ENCODE measurements at regions not wholly inside any gene's neighbourhood (a gene's known extent, or its start where the extent isn't known, plus 50 kb on each side); places are given as distances from the start of the nearest gene placed in this dataset.

DNA sequence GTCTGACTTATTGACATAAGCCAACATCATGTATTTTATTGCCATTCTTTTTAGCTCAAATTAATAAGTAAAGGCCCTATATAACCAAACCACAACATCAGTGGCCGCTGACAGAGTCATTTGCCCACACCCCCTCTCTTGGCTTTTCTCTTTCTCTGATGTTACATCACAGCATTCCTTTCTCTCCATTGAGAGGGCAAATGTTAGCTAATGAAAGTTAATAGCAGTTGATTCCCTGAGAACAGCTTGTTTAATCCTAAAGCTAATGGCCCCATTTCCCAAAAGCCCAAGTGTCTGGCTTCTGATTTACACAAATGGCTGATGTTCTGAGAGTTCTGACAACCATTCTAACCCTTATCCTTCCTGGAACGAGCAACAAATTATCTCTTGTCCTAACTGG lies 308.8 kb downstream of the SNAPC1 start:
- WGBS, 2 donors = 66 to 72% methylated on average over 2 of the region's 2 CpGs

DNA sequence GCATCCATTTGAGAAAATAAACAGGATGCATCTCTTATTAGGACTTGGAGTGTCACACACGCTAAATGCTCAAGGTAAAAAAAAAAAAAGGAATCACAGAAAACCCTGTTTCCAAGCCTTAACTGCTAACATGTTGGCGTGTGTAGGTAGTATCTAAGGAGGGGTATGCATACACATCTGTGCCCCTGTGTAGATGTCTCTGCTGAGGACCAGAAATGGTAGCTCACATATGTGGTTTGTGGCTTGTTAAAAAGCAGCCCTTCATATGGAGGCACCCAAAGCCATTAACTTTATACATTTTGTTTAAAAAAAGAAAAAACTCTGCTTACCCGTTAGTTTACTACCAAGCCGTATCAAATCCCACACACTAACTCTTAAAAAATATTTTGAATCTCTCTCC lies 314.1 kb downstream of the SNAPC1 start:
- DNase-seq (no peak), ATAC-seq (ENCODE audit: low FRiP score) (no peak)
- no peak overlapping the region for H3K4me3 ChIP-seq (ENCODE audit: low read length in 2 of 2)
- H3K4me1 ChIP-seq (ENCODE audit: control insufficient read depth in 1 of 2, insufficient read depth in 2 of 2, low read length in 2 of 2) = no peaks in the 10 kb centered on the region
- intact Hi-C loops (cut with DNase I) = no loop called here
- peaks cover 0 to 2% of the 10 kb centered on the region in 2 donors for H3K27me3 ChIP-seq (ENCODE audit: control insufficient read depth in 1 of 2, insufficient read depth in 2 of 2, low read length in 1 of 2)
- H3K27ac ChIP-seq (ENCODE audit: low read depth in 1 of 2, low read length in 2 of 2) = no peak overlapping the region
- H3K9me3 ChIP-seq (ENCODE audit: control insufficient read depth, low read length) = peaks cover 6% of the 10 kb centered on the region
- H3K36me3 ChIP-seq (ENCODE audit: control insufficient read depth in 1 of 2, insufficient read depth in 2 of 2, low read length in 1 of 2) = no peaks in the 10 kb centered on the region
- WGBS, 2 donors = 93% methylated on average over 4 of the region's 4 CpGs

More for the DNA sequence above, 308.8 kb downstream of the SNAPC1 start:
- Histone ChIP-seq H3K4me1 (ENCODE audit: control insufficient read depth in 1 of 2, insufficient read depth in 2 of 2, low read length in 2 of 2) (peaks cover 0 to 2% of the 10 kb centered on the region in 2 donors), H3K4me3 (ENCODE audit: low read length in 2 of 2) (no peak overlapping the region), H3K27ac (ENCODE audit: low read depth in 1 of 2, low read length in 2 of 2) (no peak overlapping the region), H3K9me3 (ENCODE audit: control insufficient read depth, low read length) (peaks cover 6% of the 10 kb centered on the region), H3K36me3 (ENCODE audit: control insufficient read depth in 1 of 2, insufficient read depth in 2 of 2, low read length in 1 of 2) (no peaks in the 10 kb centered on the region), H3K27me3 (ENCODE audit: control insufficient read depth in 1 of 2, insufficient read depth in 2 of 2, low read length in 1 of 2) (peaks cover 0 to 2% of the 10 kb centered on the region in 2 donors)
- DNase-seq (no peak), ATAC-seq (ENCODE audit: low FRiP score) (no peak)
- intact Hi-C loops (cut with DNase I) = no loop called here

DNA sequence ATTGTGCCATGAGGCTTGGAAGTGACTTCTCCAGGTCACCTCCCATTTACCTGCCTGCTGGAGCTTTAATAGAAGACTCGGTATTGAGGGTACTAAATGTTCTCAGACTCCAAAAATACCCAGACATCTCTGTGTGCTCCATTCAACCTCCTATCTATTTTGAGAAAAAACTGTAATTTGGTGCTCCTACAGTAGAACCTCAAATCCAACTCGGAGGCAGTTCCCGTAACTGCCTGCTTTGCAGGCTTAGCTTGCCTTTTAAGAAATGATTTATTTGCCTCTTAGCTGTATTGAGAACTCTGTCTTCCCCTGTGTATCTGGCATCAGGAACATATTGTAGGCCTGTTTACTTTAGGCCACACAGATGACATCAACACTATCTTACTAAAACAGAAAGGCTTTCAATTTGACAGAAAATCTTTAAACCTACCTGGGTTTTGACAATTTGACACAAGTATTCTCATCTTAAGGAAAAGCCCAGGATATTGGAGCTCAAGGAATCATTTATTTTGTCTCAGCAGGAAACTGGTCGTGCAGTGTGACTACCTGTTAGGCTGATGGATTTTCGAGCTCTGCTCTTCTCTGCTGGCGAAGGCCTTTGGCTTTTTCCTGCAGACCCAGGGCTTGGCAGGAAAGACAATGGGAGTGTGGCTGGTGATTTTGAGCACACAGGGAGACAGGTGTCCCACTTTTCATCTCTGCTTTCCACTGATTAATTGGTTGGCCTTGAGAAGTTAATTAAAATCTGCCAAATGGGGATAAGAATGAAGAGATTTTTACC lies 314.8 kb downstream of the SNAPC1 start:
- ATAC-seq (ENCODE audit: low FRiP score) (no peak), DNase-seq (no peak)
- peaks cover 0 to 2% of the 10 kb centered on the region in 2 donors for H3K27me3 ChIP-seq (ENCODE audit: control insufficient read depth in 1 of 2, insufficient read depth in 2 of 2, low read length in 1 of 2)
- intact Hi-C loops (cut with DNase I) = no loop called here
- WGBS, 2 donors = 75 to 82% methylated on average over 6 of the region's 6 CpGs
- no peak overlapping the region for H3K27ac ChIP-seq (ENCODE audit: low read depth in 1 of 2, low read length in 2 of 2)
- no peak overlapping the region for H3K4me3 ChIP-seq (ENCODE audit: low read length in 2 of 2)
- H3K9me3 ChIP-seq (ENCODE audit: control insufficient read depth, low read length) = peaks cover 6% of the 10 kb centered on the region
- no peaks in the 10 kb centered on the region for H3K4me1 ChIP-seq (ENCODE audit: control insufficient read depth in 1 of 2, insufficient read depth in 2 of 2, low read length in 2 of 2)
- H3K36me3 ChIP-seq (ENCODE audit: control insufficient read depth in 1 of 2, insufficient read depth in 2 of 2, low read length in 1 of 2) = no peaks in the 10 kb centered on the region

DNA sequence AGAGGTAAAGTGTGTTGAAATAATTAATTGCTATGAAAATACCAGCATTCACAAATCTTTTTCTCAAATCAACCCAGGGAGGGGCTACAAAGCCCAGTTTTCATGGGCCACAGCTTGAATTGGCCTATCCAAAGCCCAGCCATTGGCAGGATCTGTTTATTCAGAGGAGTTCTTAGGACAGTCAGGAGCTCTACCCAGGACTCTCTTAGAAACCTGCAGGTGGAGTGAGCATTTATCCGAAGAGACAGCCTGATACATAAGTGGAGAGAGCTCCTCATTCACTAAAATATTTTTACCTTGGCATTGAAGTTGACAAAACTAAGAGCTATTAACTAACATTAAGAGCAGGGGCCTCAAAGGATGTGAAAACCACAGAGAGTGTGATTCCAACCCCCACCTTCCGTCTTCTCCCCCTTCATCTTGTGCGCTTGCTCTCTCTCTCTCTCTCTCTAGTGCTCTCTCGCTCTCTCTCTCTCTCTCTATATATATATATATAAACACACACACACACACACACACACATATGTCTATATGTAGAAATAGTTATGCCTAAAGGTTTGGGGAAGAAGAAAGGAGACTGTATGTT lies 315.5 kb downstream of the SNAPC1 start:
- H3K4me3 ChIP-seq (ENCODE audit: low read length in 2 of 2) = no peak overlapping the region
- H3K27me3 ChIP-seq (ENCODE audit: control insufficient read depth in 1 of 2, insufficient read depth in 2 of 2, low read length in 1 of 2) = peaks cover 0 to 2% of the 10 kb centered on the region in 2 donors
- ATAC-seq (ENCODE audit: low FRiP score) (no peak), DNase-seq (no peak)
- WGBS, 2 donors = 63 to 81% methylated on average over 4 of the region's 4 CpGs
- H3K9me3 ChIP-seq (ENCODE audit: control insufficient read depth, low read length) = peaks cover 4% of the 10 kb centered on the region
- no peak overlapping the region for H3K27ac ChIP-seq (ENCODE audit: low read depth in 1 of 2, low read length in 2 of 2)
- no peaks in the 10 kb centered on the region for H3K36me3 ChIP-seq (ENCODE audit: control insufficient read depth in 1 of 2, insufficient read depth in 2 of 2, low read length in 1 of 2)
- no peaks in the 10 kb centered on the region for H3K4me1 ChIP-seq (ENCODE audit: control insufficient read depth in 1 of 2, insufficient read depth in 2 of 2, low read length in 2 of 2)
- intact Hi-C loops (cut with DNase I) = no loop called here

DNA sequence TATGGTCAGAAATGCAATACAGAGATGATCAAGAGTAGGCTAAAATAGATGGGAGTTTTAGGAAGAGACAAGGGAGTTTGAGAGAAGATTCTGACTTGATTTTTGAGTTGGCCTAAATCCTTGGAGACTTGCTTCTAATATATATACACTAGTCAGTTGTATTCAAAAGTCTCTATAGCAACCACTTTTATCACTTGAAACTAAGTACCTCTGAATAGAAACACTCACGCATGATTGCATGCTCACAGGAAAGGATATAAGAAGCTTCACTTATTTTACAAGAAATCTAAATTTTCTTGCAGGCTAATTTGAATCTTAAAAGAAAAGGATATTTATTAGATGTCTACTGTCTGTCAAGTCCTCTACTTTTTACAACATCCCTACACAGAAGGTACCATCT lies 316.8 kb downstream of the SNAPC1 start:
- Histone ChIP-seq H3K27me3 (ENCODE audit: control insufficient read depth in 1 of 2, insufficient read depth in 2 of 2, low read length in 1 of 2) (peaks cover 0 to 2% of the 10 kb centered on the region in 2 donors), H3K27ac (ENCODE audit: low read depth in 1 of 2, low read length in 2 of 2) (no peak overlapping the region), H3K4me1 (ENCODE audit: control insufficient read depth in 1 of 2, insufficient read depth in 2 of 2, low read length in 2 of 2) (no peaks in the 10 kb centered on the region), H3K36me3 (ENCODE audit: control insufficient read depth in 1 of 2, insufficient read depth in 2 of 2, low read length in 1 of 2) (no peaks in the 10 kb centered on the region), H3K4me3 (ENCODE audit: low read length in 2 of 2) (no peak overlapping the region), H3K9me3 (ENCODE audit: control insufficient read depth, low read length) (peaks cover 4% of the 10 kb centered on the region)
- DNase-seq = no peak
- 71 to 75% methylated on average over 1 of the region's 1 CpG for WGBS, 2 donors
- ATAC-seq (ENCODE audit: low FRiP score) = no peak
- intact Hi-C loops (cut with DNase I) = no loop called here

DNA sequence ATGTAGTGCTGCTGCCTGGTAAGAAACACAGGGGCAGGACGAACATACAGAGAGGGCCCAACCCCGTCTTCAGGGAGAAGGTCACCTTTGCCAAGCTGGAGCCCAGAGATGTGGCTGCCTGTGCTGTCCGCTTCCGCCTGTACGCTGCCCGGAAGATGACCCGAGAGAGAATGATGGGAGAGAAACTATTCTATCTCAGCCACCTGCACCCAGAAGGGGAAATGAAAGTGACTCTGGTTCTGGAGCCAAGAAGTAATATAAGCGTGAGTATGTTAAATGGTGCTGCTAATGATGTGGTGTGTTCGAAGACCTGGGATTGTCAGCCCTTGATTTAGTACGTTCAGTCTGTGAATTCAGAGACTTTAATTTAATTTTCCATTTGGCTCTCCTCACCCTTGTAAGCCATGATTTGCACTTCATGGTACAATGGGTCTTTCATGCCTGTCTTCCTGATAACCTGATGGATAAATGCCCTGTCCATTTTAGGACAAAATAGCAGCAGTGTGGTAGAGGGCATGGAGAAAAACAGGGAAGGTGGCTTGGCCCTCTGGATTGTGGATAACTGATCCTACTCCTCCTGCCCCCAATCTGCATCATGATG lies 318.9 kb downstream of the SNAPC1 start:
- ATAC-seq (ENCODE audit: low FRiP score) (no peak), DNase-seq (no peak)
- intact Hi-C loops (cut with DNase I) = no loop called here
- Histone ChIP-seq H3K4me1 (ENCODE audit: control insufficient read depth in 1 of 2, insufficient read depth in 2 of 2, low read length in 2 of 2) (no peaks in the 10 kb centered on the region), H3K36me3 (ENCODE audit: control insufficient read depth in 1 of 2, insufficient read depth in 2 of 2, low read length in 1 of 2) (no peaks in the 10 kb centered on the region), H3K4me3 (ENCODE audit: low read length in 2 of 2) (no peak overlapping the region), H3K9me3 (ENCODE audit: control insufficient read depth, low read length) (peaks cover 1% of the 10 kb centered on the region), H3K27ac (ENCODE audit: low read depth in 1 of 2, low read length in 2 of 2) (no peak overlapping the region), H3K27me3 (ENCODE audit: control insufficient read depth in 1 of 2, insufficient read depth in 2 of 2, low read length in 1 of 2) (no peaks in the 10 kb centered on the region)
- 88 to 96% methylated on average over 10 of the region's 10 CpGs for WGBS, 2 donors

DNA sequence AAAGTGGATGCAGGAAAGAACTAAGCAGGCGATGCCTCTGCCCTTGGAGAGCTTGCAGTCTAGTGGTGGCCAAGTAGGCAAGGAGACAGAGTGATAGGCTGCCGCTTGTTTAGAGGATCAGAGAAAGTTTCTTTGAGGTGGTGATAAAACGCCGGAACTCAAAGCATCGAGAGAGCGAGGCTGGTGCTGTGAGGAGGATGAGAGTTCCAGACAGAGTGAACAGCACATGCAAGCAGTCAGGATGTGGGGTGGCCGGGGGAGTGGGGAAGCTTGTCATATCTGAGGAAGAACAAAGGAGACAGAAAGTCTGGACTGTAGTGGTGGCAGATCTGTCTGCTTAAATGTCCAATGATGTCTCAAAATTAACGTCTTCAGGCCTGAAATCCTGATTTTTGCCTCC lies 319.7 kb downstream of the SNAPC1 start:
- Histone ChIP-seq H3K4me3 (ENCODE audit: low read length in 2 of 2) (no peak overlapping the region), H3K4me1 (ENCODE audit: control insufficient read depth in 1 of 2, insufficient read depth in 2 of 2, low read length in 2 of 2) (no peaks in the 10 kb centered on the region), H3K36me3 (ENCODE audit: control insufficient read depth in 1 of 2, insufficient read depth in 2 of 2, low read length in 1 of 2) (no peaks in the 10 kb centered on the region), H3K27ac (ENCODE audit: low read depth in 1 of 2, low read length in 2 of 2) (no peak overlapping the region), H3K27me3 (ENCODE audit: control insufficient read depth in 1 of 2, insufficient read depth in 2 of 2, low read length in 1 of 2) (no peaks in the 10 kb centered on the region), H3K9me3 (ENCODE audit: control insufficient read depth, low read length) (peaks cover 1% of the 10 kb centered on the region)
- no peak for DNase-seq
- intact Hi-C loops (cut with DNase I) = no loop called here
- 81 to 87% methylated on average over 8 of the region's 8 CpGs for WGBS, 2 donors
- no peak for ATAC-seq (ENCODE audit: low FRiP score)

DNA sequence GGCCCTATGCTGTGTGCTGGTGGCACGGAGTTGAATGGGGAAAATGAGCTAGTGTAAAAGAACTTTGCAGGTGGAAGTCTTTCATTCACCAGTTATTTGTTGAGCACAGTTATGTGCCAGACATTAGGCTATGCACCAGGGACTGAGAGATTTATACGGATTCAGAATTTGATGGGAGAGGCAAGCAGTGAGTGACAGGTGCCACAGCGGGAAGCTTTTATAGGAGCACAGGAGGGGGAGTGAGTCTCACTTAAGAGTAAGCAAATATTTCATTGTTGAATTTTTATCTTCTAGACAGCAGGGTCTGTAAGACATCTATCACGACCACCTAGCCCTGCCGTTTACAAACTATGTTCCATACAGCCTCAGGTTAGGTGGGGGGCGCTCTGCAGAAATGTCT lies 320.6 kb downstream of the SNAPC1 start:
- Histone ChIP-seq H3K27ac (ENCODE audit: low read depth in 1 of 2, low read length in 2 of 2) (no peak overlapping the region), H3K4me3 (ENCODE audit: low read length in 2 of 2) (no peak overlapping the region), H3K27me3 (ENCODE audit: control insufficient read depth in 1 of 2, insufficient read depth in 2 of 2, low read length in 1 of 2) (no peaks in the 10 kb centered on the region), H3K36me3 (ENCODE audit: control insufficient read depth in 1 of 2, insufficient read depth in 2 of 2, low read length in 1 of 2) (no peaks in the 10 kb centered on the region), H3K9me3 (ENCODE audit: control insufficient read depth, low read length) (peaks cover 1% of the 10 kb centered on the region), H3K4me1 (ENCODE audit: control insufficient read depth in 1 of 2, insufficient read depth in 2 of 2, low read length in 2 of 2) (no peaks in the 10 kb centered on the region)
- intact Hi-C loops (cut with DNase I) = no loop called here
- ATAC-seq (ENCODE audit: low FRiP score) = no peak
- DNase-seq = no peak
- 77 to 82% methylated on average over 6 of the region's 6 CpGs for WGBS, 2 donors

DNA sequence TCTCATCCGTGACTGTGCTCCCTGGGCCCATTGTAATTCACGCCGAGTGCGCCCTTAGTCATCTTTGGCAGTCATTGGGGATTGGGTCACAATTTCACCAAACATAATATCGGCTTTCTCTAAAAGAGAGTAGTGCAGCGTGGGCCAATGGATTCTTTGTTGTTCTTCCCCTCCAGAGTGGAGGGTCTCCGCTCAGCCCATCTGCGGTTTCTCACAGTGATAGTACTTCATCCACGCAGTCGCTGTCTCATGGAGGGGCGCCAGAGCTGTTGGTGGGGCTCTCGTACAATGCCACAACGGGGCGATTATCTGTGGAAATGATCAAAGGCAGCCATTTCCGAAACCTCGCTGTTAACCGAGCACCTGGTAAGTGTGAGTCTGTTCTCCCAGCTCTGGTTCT lies 321.8 kb downstream of the SNAPC1 start:
- no peak overlapping the region for H3K27ac ChIP-seq (ENCODE audit: low read depth in 1 of 2, low read length in 2 of 2)
- H3K27me3 ChIP-seq (ENCODE audit: control insufficient read depth in 1 of 2, insufficient read depth in 2 of 2, low read length in 1 of 2) = no peaks in the 10 kb centered on the region
- DNase-seq (no peak), ATAC-seq (ENCODE audit: low FRiP score) (no peak)
- 92% methylated on average over 17 of the region's 17 CpGs for WGBS, 2 donors
- H3K9me3 ChIP-seq (ENCODE audit: control insufficient read depth, low read length) = peaks cover 1% of the 10 kb centered on the region
- no peaks in the 10 kb centered on the region for H3K36me3 ChIP-seq (ENCODE audit: control insufficient read depth in 1 of 2, insufficient read depth in 2 of 2, low read length in 1 of 2)
- intact Hi-C loops (cut with DNase I) = no loop called here
- H3K4me1 ChIP-seq (ENCODE audit: control insufficient read depth in 1 of 2, insufficient read depth in 2 of 2, low read length in 2 of 2) = no peaks in the 10 kb centered on the region
- no peak overlapping the region for H3K4me3 ChIP-seq (ENCODE audit: low read length in 2 of 2)

Data from aorta (tissue), 5 donors.